Thymus (tissue), 11 donors: ENCODE measurements at regions not wholly inside any gene's neighbourhood (a gene's known extent, or its start where the extent isn't known, plus 50 kb on each side); places are given as distances from the start of the nearest gene placed in this dataset.

ENCODE experiments used
- DNase-seq, 9 donors: peaks; one replicate each; pipeline ENCODE4 v3.0.0-alpha.2; 2013; ENCODE audit warnings: low spot score in 9 of 9, low read depth in 6 of 9, missing footprints in 1 of 9
- H3K27ac ChIP-seq, 2 donors: one replicate each; pipeline ENCODE4 v1.5.1; 2013; ENCODE audit warnings: control low read depth in 1 of 2, low read depth in 1 of 2, low read length in 1 of 2, mild to moderate bottlenecking in 1 of 2, moderate library complexity in 1 of 2
- H3K27me3 ChIP-seq, 2 donors: one replicate each; pipeline ENCODE4 v1.5.1; 2013; ENCODE audit warnings: low read length in 1 of 2; ENCODE audit not compliant: control insufficient read depth in 2 of 2, insufficient read depth in 1 of 2
- H3K36me3 ChIP-seq, 2 donors: one replicate each; pipeline ENCODE4 v1.5.1; 2013; ENCODE audit warnings: low read length in 1 of 2, mild to moderate bottlenecking in 1 of 2, moderate library complexity in 1 of 2; ENCODE audit not compliant: control insufficient read depth in 2 of 2, insufficient read depth in 2 of 2
- H3K4me1 ChIP-seq, 2 donors: one replicate each; pipeline ENCODE4 v1.5.1; 2013; ENCODE audit warnings: low read length in 2 of 2; ENCODE audit not compliant: control insufficient read depth in 2 of 2, insufficient read depth in 2 of 2
- H3K4me3 ChIP-seq, 2 donors: one replicate each; pipeline ENCODE4 v1.5.1; 2013; ENCODE audit warnings: low read length in 2 of 2, control low read depth in 1 of 2, mild to moderate bottlenecking in 1 of 2
- H3K9me3 ChIP-seq, 2 donors: one replicate each; pipeline ENCODE4 v1.5.1; 2013; ENCODE audit warnings: low read length in 1 of 2, mild to moderate bottlenecking in 1 of 2; ENCODE audit not compliant: control insufficient read depth in 2 of 2, insufficient read depth in 1 of 2
- WGBS: extraction: QIAGEN DNeasy Blood & Tissue Kit; methylation state at CpG from one replicate; pipeline ENCODE4 v1.1.7; 2013; 5-methylcytosine and 5-hydroxymethylcytosine counted together
- donor health status: healthy.

- Histone ChIP-seq H3K4me1 (no peaks in the 10 kb centered on the region), H3K9me3 (no peaks in the 10 kb centered on the region), H3K36me3 (no peaks in the 10 kb centered on the region), H3K4me3 (no peak overlapping the region), H3K27me3 (no peaks in the 10 kb centered on the region), H3K27ac (no peak overlapping the region)
- DNase-seq, result no peak
- 89% methylated on average over 8 of the region's 8 CpGs for WGBS
Observed at GRCh38 chr10:130862626-130863025, 448.9 kb downstream of the TCERG1L start.

GRCh38 chr10:130863044-130863443, 448.5 kb downstream of the TCERG1L start:
- Histone ChIP-seq H3K27me3 (no peaks in the 10 kb centered on the region), H3K36me3 (no peaks in the 10 kb centered on the region), H3K9me3 (no peaks in the 10 kb centered on the region), H3K27ac (no peak overlapping the region), H3K4me3 (no peak overlapping the region), H3K4me1 (no peaks in the 10 kb centered on the region)
- DNase-seq, result no peak
- WGBS, result 90% methylated on average over 8 of the region's 8 CpGs

- DNase-seq, result no peak
- no peaks in the 10 kb centered on the region for H3K27me3 ChIP-seq
- 83% methylated on average over 17 of the region's 17 CpGs for WGBS
Observed at GRCh38 chr10:130864961-130865818, 446.3 kb downstream of the TCERG1L start.

GRCh38 chr10:130866857-130867256, 444.7 kb downstream of the TCERG1L start:
- Histone ChIP-seq H3K9me3 (no peaks in the 10 kb centered on the region), H3K4me1 (no peaks in the 10 kb centered on the region), H3K27me3 (no peaks in the 10 kb centered on the region), H3K27ac (no peak overlapping the region), H3K36me3 (no peaks in the 10 kb centered on the region), H3K4me3 (no peak overlapping the region)
- 96% methylated on average over 7 of the region's 7 CpGs for WGBS
- no peak for DNase-seq

More at GRCh38 chr10:130864961-130865818, 446.3 kb downstream of the TCERG1L start:
- Histone ChIP-seq H3K4me3 (no peak overlapping the region), H3K27ac (no peak overlapping the region), H3K4me1 (no peaks in the 10 kb centered on the region), H3K9me3 (no peaks in the 10 kb centered on the region), H3K36me3 (no peaks in the 10 kb centered on the region)

GRCh38 chr10:130867446-130868194, 443.9 kb downstream of the TCERG1L start:
- 89% methylated on average over 10 of the region's 10 CpGs for WGBS
- Histone ChIP-seq H3K27ac (no peak overlapping the region), H3K9me3 (no peaks in the 10 kb centered on the region), H3K4me1 (no peaks in the 10 kb centered on the region), H3K27me3 (no peaks in the 10 kb centered on the region), H3K4me3 (no peak overlapping the region), H3K36me3 (no peaks in the 10 kb centered on the region)
- no peak for DNase-seq

GRCh38 chr10:130869179-130869841, 442.2 kb downstream of the TCERG1L start:
- 68% methylated on average over 11 of the region's 11 CpGs for WGBS
- H3K9me3 ChIP-seq, result no peaks in the 10 kb centered on the region
- no peak overlapping the region for H3K27ac ChIP-seq
- H3K4me1 ChIP-seq, result no peaks in the 10 kb centered on the region
- H3K4me3 ChIP-seq, result no peak overlapping the region
- no peaks in the 10 kb centered on the region for H3K36me3 ChIP-seq
- no peaks in the 10 kb centered on the region for H3K27me3 ChIP-seq
- no peak for DNase-seq

GRCh38 chr10:130871406-130871805, 440.1 kb downstream of the TCERG1L start:
- Histone ChIP-seq H3K27ac (no peak overlapping the region), H3K4me3 (no peak overlapping the region), H3K27me3 (no peaks in the 10 kb centered on the region), H3K9me3 (no peaks in the 10 kb centered on the region), H3K36me3 (no peaks in the 10 kb centered on the region), H3K4me1 (no peaks in the 10 kb centered on the region)
- DNase-seq, result no peak
- 0% methylated on average over 1 of the region's 1 CpG for WGBS

GRCh38 chr10:130873636-130874035, 437.9 kb downstream of the TCERG1L start:
- H3K27ac ChIP-seq, result no peak overlapping the region
- WGBS, result 96% methylated on average over 1 of the region's 1 CpG

GRCh38 chr10:130875116-130875515, 436.4 kb downstream of the TCERG1L start:
- H3K9me3 ChIP-seq, result no peaks in the 10 kb centered on the region
- H3K36me3 ChIP-seq, result no peaks in the 10 kb centered on the region
- H3K27me3 ChIP-seq, result no peaks in the 10 kb centered on the region
- no peak for DNase-seq
- H3K4me3 ChIP-seq, result no peak overlapping the region
- H3K27ac ChIP-seq, result no peak overlapping the region
- H3K4me1 ChIP-seq, result no peaks in the 10 kb centered on the region
- WGBS, result 72% methylated on average over 2 of the region's 2 CpGs

More at GRCh38 chr10:130873636-130874035, 437.9 kb downstream of the TCERG1L start:
- Histone ChIP-seq H3K27me3 (no peaks in the 10 kb centered on the region), H3K36me3 (no peaks in the 10 kb centered on the region), H3K9me3 (no peaks in the 10 kb centered on the region), H3K4me3 (no peak overlapping the region), H3K4me1 (no peaks in the 10 kb centered on the region)
- no peak for DNase-seq
